Endothelial cell of umbilical vein (primary cell): ENCODE measurements at regions not wholly inside any gene's neighbourhood (a gene's known extent, or its start where the extent isn't known, plus 50 kb on each side); places are given as distances from the start of the nearest gene placed in this dataset.

Experiments used
- CTCF ChIP-seq, 2 donors: IDR thresholded peaks; 1 replicate in 1 of 2; 2 replicates in 1 of 2; pipeline ENCODE4 v1.5.1; 2011; ENCODE audit warnings: low read length in 2 of 2, mild to moderate bottlenecking in 2 of 2, moderate library complexity in 2 of 2, control low read depth in 1 of 2, inconsistent platforms in 1 of 2, low read depth in 1 of 2; ENCODE audit not compliant: insufficient read depth in 1 of 2; ENCODE audit errors: extremely low read depth in 1 of 2
- EZH2 ChIP-seq: IDR thresholded peaks from 2 replicates; pipeline ENCODE4 v1.6.1; 2012; ENCODE audit warnings: borderline replicate concordance, low read depth, mild to moderate bottlenecking, moderate library complexity, low read length, inconsistent platforms; ENCODE audit not compliant: severe bottlenecking
- JUN ChIP-seq: IDR thresholded peaks from 2 replicates; pipeline ENCODE4 v1.6.1; 2011; ENCODE audit warnings: borderline replicate concordance, low read depth; ENCODE audit not compliant: insufficient read length, insufficient read depth
- MYC ChIP-seq: IDR thresholded peaks from one replicate; pipeline ENCODE4 v1.6.1; 2011; ENCODE audit warnings: mild to moderate bottlenecking, low read depth, low read length
- POLR2A ChIP-seq: IDR thresholded peaks from 2 replicates; pipeline ENCODE4 v1.6.1; 2012; ENCODE audit warnings: low read depth, mild to moderate bottlenecking, control low read depth, low read length
- POLR2AphosphoS5 ChIP-seq: IDR thresholded peaks from 2 replicates; pipeline ENCODE4 v1.6.1; 2012; ENCODE audit warnings: low read depth, mild to moderate bottlenecking, control low read depth, low read length, moderate library complexity; ENCODE audit not compliant: insufficient read depth
- TF ChIP-seq, protein P1 (sequence below): IDR thresholded peaks from 2 replicates; pipeline ENCODE4 v1.6.1; 2011; ENCODE audit not compliant: insufficient read depth, insufficient read length

- TF ChIP-seq CTCF (IDR thresholded peaks at IDR 0.05; ENCODE audit: extremely low read depth in 1 of 2, insufficient read depth in 1 of 2, low read depth in 1 of 2, low read length in 2 of 2): no peak
- TF ChIP-seq, protein P1, sequence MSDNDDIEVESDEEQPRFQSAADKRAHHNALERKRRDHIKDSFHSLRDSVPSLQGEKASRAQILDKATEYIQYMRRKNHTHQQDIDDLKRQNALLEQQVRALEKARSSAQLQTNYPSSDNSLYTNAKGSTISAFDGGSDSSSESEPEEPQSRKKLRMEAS: no peak
- TF ChIP-seq POLR2AphosphoS5: no peak
- no peak for TF ChIP-seq POLR2A
- no peak for TF ChIP-seq EZH2
- no peak for TF ChIP-seq JUN
- no peak for TF ChIP-seq MYC
Measured at GRCh38 chr1:189405419-189405818, 1072.2 kb downstream of the BRINP3 start.
